PC-9 (cell line): ENCODE measurements at regions not wholly inside any gene's neighbourhood (a gene's known extent, or its start where the extent isn't known, plus 50 kb on each side); places are given as distances from the start of the nearest gene placed in this dataset.

Source experiments
- CTCF ChIP-seq: fragments of 200-600 bp; sonication (generic); conservative IDR thresholded peaks from 2 replicates; pipeline ENCODE4 v1.6.1; 2017; ENCODE audit warnings: mixed run types, antibody characterized with exemption, mild to moderate bottlenecking, moderate library complexity
- EZH2 ChIP-seq: fragments of 200-600 bp; sonication (generic); IDR thresholded peaks from 2 replicates; pipeline ENCODE4 v1.8.0; 2017; ENCODE audit warnings: antibody characterized with exemption, low read depth

- TF ChIP-seq CTCF (no peak), EZH2 (no peak)
Observed at GRCh38 chr3:81045246-81045645, 716.2 kb downstream of the GBE1 start.
